GM18505 (cell line): ENCODE measurements at regions not wholly inside any gene's neighbourhood (a gene's known extent, or its start where the extent isn't known, plus 50 kb on each side); places are given as distances from the start of the nearest gene placed in this dataset.

ENCODE experiments used
- ATAC-seq: cut with Tn5 transposase; IDR thresholded peaks from one replicate; pipeline ENCODE4 v1.9.1; 2021; ENCODE audit not compliant: unreplicated experiment
- POLR2A ChIP-seq: IDR thresholded peaks from 4 replicates; pipeline ENCODE4 v1.6.1; 2011; ENCODE audit warnings: borderline replicate concordance; ENCODE audit not compliant: insufficient read depth, insufficient read length; ENCODE audit errors: extremely low read depth

DNA sequence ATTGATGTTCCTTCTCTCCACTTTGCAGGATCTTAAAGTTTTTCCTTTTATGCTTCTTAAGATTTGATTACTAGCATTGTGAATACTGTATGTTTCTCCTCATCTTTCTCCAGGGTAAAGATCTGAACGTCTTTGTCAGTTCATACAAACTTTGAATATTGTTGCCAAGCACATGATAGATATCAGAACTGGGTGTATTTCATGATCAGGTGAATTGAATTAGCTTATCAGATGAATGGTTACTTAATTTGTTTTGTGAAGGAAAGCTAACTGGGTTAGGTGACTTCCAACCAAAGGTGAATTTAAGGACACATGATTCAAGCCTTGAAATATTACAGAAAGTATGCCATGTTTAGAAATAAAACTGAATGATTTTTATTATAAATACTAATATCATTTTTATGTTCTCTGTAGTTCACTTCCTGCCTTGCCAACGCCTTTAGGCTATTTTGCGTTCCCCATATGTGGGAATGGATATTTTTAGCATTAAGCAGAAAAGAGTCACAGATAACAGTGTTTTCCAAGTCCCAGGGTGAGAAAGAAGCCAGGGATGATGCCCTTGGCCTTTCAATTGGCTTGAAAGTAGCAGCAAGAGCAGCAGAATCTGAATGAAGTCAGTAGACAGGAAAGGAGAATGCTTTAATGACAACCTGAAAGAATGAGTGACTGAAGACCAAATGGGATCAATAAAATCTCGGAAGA is 752.1 kb downstream of the NCAM2 start:
- TF ChIP-seq POLR2A = no peak
- no peak for ATAC-seq

DNA sequence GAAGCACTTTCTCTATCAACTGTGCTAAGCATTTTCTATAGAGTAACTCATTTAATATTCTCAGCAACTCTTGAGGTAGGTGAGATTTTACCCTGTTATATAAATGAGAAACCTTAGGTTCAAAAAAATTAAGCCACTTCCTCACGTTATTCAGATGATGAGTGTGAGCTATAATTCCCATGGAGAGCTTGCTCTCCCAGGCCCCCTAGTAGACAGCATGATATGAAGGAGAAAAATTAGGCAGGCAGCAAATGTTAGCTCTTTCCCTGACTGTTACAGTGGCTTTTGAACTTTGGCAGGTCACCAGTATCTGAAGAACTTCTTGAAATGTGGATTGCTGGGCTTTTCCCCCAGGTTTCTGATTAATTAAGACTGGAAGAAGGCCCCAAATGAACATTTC is 753.1 kb downstream of the NCAM2 start:
- ATAC-seq = no peak
- TF ChIP-seq POLR2A = no peak

DNA sequence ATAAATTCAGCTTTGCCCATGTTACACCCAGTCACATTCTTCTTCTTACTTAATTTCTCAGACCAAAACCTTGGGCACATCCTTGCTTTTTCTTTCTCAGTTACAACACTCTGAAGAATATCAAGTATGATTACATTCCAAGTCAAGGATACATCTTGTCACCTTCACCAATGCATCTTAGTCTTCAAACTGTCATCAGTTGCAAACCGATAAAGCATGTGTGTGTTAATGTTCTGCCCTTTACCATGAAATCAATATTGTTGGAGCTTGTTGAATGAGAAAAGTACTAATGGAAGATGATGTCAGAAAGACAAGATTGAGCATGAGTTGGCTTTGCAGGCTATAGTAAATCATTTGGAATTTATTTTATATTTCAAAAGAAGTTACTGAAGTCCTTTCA is 764.6 kb downstream of the NCAM2 start:
- ATAC-seq = no peak
- no peak for TF ChIP-seq POLR2A

DNA sequence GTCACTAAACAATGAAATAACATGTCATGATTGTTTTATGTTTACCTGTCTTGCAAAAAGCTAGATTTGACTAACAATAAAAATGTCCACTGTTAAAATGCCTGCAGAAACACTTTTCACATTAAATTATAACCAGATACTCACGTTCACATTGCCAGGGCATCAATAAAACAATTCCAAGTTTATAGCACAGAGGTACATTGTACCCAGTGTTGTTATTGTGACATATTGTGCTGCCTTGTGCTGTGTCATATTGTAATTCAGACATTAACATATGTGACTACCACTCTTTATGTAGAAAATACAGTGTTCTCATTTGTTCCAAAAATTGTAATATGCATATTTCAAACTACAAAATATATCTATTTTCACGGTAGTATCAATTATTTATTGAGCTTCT is 766.1 kb downstream of the NCAM2 start:
- ATAC-seq = no peak
- no peak for TF ChIP-seq POLR2A

DNA sequence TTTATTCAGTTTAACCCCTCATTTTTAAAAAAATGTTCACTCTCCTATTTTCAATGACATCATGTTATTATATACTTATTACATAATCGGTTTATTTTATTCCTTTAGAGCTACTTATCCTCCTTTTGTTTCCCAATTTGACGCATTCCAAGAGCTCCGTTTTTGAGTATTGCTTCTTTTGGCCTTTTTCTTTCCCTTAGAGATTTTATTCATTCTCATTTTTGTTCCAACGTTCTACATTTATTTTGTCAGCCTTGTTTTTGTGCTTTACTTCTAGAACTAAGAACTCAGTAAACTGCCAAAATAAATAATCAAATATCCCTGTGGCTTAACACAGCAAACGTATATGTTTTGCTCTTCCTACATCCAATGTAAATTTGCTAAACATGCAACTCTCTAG is 769.1 kb downstream of the NCAM2 start:
- no peak for TF ChIP-seq POLR2A
- ATAC-seq = no peak

DNA sequence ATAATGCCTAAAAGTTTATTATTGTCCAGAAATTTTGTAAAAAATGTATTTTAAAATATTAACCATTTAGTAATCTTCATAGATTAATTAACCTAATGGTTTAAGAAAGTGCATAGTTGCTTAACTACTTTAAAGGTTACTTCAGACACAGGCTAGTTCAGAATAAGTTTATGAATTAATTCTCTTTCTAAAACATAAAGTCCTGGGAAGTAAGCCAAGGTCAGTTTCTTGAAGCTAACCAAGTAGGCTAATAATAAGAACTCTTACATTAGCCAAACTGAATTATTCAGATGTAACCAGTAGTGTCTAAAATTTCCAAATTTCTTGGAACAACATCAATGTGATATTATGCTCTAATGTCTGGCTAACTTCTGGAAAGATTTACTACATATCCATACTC is 790.4 kb downstream of the NCAM2 start:
- no peak for ATAC-seq
- no peak for TF ChIP-seq POLR2A

DNA sequence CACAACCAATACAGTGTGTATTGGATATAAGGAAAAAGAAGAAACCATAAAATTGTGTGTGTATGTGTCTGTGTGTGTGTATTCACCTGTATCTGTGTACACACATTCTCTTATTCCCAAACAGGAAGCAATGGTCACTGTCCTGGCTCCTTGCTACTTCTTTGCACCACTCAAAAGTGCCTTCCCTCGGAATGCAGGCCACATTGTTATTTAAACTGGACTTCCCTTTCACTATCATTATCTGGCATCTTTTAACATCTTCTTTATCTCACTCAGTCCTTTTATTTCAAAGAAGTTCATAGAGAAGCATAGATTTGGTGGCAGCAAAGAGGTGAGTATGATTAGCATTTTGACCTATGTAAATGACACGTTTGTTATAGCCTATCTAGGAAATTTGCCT is 803.7 kb downstream of the NCAM2 start:
- no peak for ATAC-seq
- no peak for TF ChIP-seq POLR2A

DNA sequence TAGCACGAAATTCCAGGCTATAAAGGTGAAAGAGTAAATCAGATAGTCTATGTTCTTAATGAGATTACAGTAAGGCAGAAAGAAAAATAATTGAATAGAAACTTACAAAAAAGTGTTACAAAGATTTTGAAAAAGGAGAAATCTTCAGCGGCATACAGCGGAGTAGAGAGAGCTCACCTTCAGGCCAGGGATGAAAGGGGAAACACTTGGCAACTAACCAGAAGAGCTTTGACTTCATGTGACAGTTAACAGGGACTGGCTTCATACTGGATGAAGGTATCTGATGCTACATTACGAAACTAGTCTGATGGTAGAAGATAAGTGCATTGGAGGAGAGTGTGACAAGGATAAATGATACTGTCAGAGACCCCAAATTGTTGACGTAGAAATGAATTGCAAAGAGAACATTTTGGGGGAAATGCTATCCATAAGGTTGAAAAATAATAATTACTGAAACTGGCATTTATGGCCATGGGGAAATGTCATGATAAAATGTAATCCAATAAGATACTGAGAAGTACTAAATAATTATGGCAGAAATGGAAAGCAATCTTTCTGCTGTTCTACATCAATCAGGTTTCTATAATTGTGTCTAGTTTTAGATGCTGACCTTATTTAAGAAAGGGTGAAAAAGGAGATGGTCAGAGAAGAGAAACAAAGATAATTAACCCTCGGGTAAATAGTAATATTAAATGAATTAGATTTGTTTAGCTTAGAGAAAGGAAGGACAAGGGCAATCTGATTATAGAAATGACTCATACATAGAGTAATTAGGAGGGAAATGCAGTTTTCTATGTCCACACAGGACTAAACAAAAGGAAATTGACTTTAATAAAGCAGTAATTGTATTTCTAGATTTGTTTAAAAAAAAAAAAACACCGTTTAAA is 808.7 kb downstream of the NCAM2 start:
- no peak for TF ChIP-seq POLR2A
- no peak for ATAC-seq

DNA sequence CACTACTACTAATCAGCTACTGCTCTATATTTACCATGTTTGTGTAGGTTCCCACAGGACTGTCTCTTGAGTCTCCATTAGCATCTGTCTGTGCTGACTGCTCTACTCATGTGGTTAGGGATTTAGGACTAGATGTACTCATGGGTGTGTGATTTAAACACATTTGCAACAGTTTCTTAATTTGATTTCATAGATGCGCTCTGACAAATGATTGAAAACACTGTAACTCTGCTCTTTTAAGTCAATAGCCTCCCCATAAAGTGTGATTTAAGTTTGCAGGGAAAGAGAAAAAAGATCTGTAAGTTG is 809.3 kb downstream of the NCAM2 start:
- no peak for ATAC-seq
- TF ChIP-seq POLR2A = no peak

DNA sequence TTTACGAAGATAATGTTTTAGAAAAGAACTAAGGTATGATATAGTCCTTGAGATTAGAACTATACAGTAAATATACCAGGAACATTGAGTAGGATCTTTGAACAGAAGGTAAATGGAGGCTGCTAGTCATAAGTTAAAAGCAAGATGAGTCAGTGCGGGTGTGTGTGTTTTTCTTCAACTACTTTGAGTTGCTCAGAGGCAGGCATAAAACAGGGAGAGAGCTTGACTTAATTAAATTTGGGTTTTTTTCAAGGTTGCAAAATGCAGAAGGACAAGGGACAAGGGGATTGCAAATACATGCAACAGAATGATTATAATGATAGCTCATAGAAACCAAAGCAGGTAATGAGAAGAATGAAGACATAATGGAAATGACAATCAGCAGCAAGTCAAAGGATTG is 815.1 kb downstream of the NCAM2 start:
- TF ChIP-seq POLR2A = no peak
- no peak for ATAC-seq

DNA sequence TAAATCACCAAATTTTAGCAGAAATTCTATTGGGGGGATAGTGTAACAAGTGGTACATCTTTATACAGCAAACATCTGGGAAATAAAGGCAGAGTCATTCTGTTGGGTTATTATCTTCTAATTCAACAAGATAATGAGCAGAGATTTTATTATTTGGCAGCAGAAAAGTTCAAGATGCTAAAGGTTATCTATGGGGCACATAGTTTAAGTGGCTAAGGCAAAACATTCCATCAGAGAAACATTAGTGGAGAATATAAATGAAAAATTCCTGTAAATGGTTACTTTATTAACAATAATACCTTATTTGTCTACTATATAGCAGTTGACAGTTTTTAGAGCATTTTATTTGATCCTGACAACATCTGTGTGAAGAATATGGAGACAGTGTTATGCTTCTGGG is 815.7 kb downstream of the NCAM2 start:
- TF ChIP-seq POLR2A = no peak
- no peak for ATAC-seq

DNA sequence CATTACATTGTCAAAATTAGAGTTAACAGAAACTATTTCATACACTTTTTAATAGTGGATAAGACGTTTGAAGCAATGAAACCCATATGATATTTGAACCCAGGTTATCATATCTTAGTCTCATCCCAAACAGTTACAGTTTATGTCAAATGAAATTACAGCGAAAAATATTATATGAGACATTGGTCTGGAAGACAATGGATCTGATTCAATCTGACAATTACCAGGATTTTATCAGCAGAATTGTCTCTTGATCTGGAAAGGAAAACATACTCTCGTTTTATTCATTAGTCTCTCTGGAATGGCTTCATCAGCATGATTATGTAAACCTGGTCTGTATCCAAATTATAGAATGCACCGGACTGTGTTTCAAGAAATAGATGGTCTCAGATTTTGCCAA is 818.6 kb downstream of the NCAM2 start:
- TF ChIP-seq POLR2A = no peak
- ATAC-seq = no peak

DNA sequence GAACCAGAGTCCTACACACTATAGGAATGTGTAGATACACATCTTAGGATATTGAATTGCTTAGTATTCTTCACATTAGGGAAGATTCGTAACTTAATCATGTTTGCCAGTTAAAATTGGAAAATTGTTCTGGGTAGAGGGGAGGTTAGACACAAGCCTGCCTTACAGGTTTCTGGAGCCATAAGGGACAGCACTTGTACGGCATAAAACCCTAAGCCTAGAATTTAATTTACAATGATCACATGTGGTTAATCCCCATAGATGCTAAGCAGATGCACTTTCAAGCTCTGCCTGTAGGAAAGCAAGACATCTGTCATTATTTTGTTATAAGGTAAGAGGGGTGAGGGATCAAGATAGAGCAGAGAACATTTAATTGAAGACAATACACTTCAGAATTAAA is 820.7 kb downstream of the NCAM2 start:
- no peak for TF ChIP-seq POLR2A
- no peak for ATAC-seq

DNA sequence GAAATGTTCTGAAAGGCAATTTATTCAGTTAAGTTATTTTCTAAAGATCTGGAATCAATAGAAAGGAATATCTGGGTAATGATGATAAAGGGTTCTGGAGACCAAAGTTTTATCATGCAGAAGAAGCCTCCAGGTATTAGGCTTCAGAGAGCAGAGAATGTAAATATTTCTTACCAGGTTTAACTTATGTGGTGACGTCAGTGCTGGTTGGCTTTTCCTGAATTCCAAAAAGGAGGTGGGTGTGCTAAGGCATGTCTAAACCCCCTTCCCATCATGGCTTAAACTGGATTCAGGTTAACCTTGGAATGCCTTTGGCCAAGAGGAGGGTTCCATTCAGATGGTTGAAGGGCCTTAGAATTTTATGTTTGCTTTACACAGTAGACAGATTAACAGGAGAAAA is 829.9 kb downstream of the NCAM2 start:
- no peak for ATAC-seq
- no peak for TF ChIP-seq POLR2A
